HCT116 (cell line): ENCODE measurements at regions not wholly inside any gene's neighbourhood (a gene's known extent, or its start where the extent isn't known, plus 50 kb on each side); places are given as distances from the start of the nearest gene placed in this dataset.

Source experiments
- ATAC-seq: fragments of 200-7000 bp; cut with Tn5 transposase; 2 replicates; pipeline ENCODE4 v1.9.1; 2020; ENCODE audit warnings: mild to moderate bottlenecking, moderate library complexity
- BruUV-seq: library from RNA; stranded (reverse); fragments of 400-500 nt; replicated peaks from 2 replicates; lab custom pipeline; 2021; lab: Mats Ljungman, UMichigan
- CTCF ChIA-PET: fragments of 300-600 bp; sonication (Branson Sonifier 250); formaldehyde crosslinking; loops from one replicate; lab custom pipeline; 2021; ENCODE audit warnings: antibody characterized with exemption; lab: Charles Lee
- POLR2A ChIA-PET: fragments of 300-600, 350-600 bp; sonication (Branson Sonifier 250); formaldehyde crosslinking; loops from one replicate; lab custom pipeline; 2021; ENCODE audit warnings: antibody characterized with exemption; lab: Charles Lee
- RAD21 ChIA-PET, 2 experiments: fragments of 300-600 bp; sonication (Branson Sonifier 250); formaldehyde crosslinking; loops; one replicate each; lab custom pipeline; 2023; ENCODE audit warnings: low total read pairs in 2 of 2; ENCODE audit not compliant: uncharacterized antibody in 2 of 2, unreplicated experiment in 2 of 2, low non-redundant PET in 1 of 2; lab: Charles Lee
- DNase-seq: peaks from one replicate; pipeline ENCODE4 v3.0.0-alpha.2; 2010; ENCODE audit warnings: low read depth, low spot score
- H2AFZ ChIP-seq: fragments of 200-600 bp; shearing (Covaris generic), sonication (generic); 2 replicates; pipeline ENCODE4 v1.6.1; 2017; ENCODE audit warnings: low read depth, mixed run types, mixed read lengths, antibody characterized with exemption, low read length; ENCODE audit not compliant: poor library complexity, severe bottlenecking
- H3K27ac ChIP-seq: 2 replicates; pipeline ENCODE4 v1.5.1; 2012; ENCODE audit warnings: low read depth, low read length
- H3K27me3 ChIP-seq: fragments of 200-600 bp; sonication (generic); 2 replicates; pipeline ENCODE4 v1.6.1; 2016; ENCODE audit warnings: mixed run types, low read length, mixed read lengths; ENCODE audit not compliant: insufficient read depth
- H3K36me3 ChIP-seq, 2 experiments: fragments of 200-500 bp in 1 of 2; fragments of 200-600 bp in 1 of 2; sonication (Bioruptor generic) in 1 of 2; sonication (generic) in 1 of 2; 2 replicates each; pipeline versions ENCODE4 v1.5.1 to v1.6.1; 2014 to 2016; ENCODE audit warnings: low read length in 2 of 2, inconsistent platforms in 1 of 2, mixed read lengths in 1 of 2, mixed run types in 1 of 2; ENCODE audit not compliant: insufficient read depth in 2 of 2, control insufficient read depth in 1 of 2
- H3K4me1 ChIP-seq, 2 experiments: fragments of 200-600 bp in 1 of 2; sonication (generic) in 1 of 2; 2 replicates each; pipeline versions ENCODE4 v1.5.1 to v1.6.1; 2012 to 2017; ENCODE audit warnings: low read length in 2 of 2, inconsistent platforms in 1 of 2, mild to moderate bottlenecking in 1 of 2, mixed read lengths in 1 of 2, mixed run types in 1 of 2, moderate library complexity in 1 of 2; ENCODE audit not compliant: insufficient read depth in 2 of 2, control insufficient read depth in 1 of 2
- H3K4me2 ChIP-seq: fragments of 200-600 bp; sonication (generic); 2 replicates; pipeline ENCODE4 v1.6.1; 2017; ENCODE audit warnings: mixed run types, low read length, mixed read lengths
- H3K4me3 ChIP-seq, 2 experiments: fragments of 200-600 bp in 1 of 2; sonication (generic) in 1 of 2; replicated peaks in 1 of 2; 2 replicates each; pipeline ENCODE4 v1.5.1; 2011 to 2016; ENCODE audit warnings: low read length in 2 of 2, control low read depth in 1 of 2, low read depth in 1 of 2, mild to moderate bottlenecking in 1 of 2, mixed read lengths in 1 of 2, mixed run types in 1 of 2
- H3K79me2 ChIP-seq: fragments of 200-600 bp; sonication (generic); 2 replicates; pipeline ENCODE4 v1.6.1; 2017; ENCODE audit warnings: mild to moderate bottlenecking, mixed run types, low read length, moderate library complexity, mixed read lengths; ENCODE audit not compliant: insufficient read depth
- H3K9ac ChIP-seq: fragments of 200-600 bp; sonication (generic); 2 replicates; pipeline ENCODE4 v1.6.1; 2016; ENCODE audit warnings: low read length, mixed read lengths
- H3K9me2 ChIP-seq: fragments of 200-600 bp; sonication (generic), shearing (Covaris generic); 2 replicates; pipeline ENCODE4 v1.6.1; 2017; ENCODE audit warnings: mixed run types, mild to moderate bottlenecking, moderate library complexity; ENCODE audit not compliant: insufficient read depth
- H3K9me3 ChIP-seq, 2 experiments: fragments of 200-500 bp in 1 of 2; fragments of 200-600 bp in 1 of 2; sonication (Bioruptor generic) in 1 of 2; sonication (generic) in 1 of 2; 2 replicates each; pipeline ENCODE4 v1.6.1; 2014 to 2017; ENCODE audit warnings: low read length in 2 of 2, mixed read lengths in 2 of 2, inconsistent platforms in 1 of 2, low read depth in 1 of 2, mild to moderate bottlenecking in 1 of 2, mixed run types in 1 of 2, moderate library complexity in 1 of 2; ENCODE audit not compliant: control insufficient read depth in 1 of 2, insufficient read depth in 1 of 2
- H4K20me1 ChIP-seq: fragments of 200-600 bp; sonication (generic), shearing (Covaris generic); 2 replicates; pipeline ENCODE4 v1.6.1; 2017; ENCODE audit warnings: mixed run types, mild to moderate bottlenecking, moderate library complexity; ENCODE audit not compliant: insufficient read depth
- FOSL1 ChIP-seq: IDR thresholded peaks from 2 replicates; pipeline ENCODE4 v1.6.1; 2012; ENCODE audit warnings: low read depth
- SP1 ChIP-seq: IDR thresholded peaks from 2 replicates; pipeline ENCODE4 v1.6.1; 2012; ENCODE audit warnings: low read depth
- SRF ChIP-seq: IDR thresholded peaks from 2 replicates; pipeline ENCODE4 v1.6.1; 2012; ENCODE audit warnings: low read depth
- TCF7L2 ChIP-seq: IDR thresholded peaks from 2 replicates; pipeline ENCODE4 v1.7.0; 2011; ENCODE audit warnings: borderline replicate concordance, inconsistent platforms; ENCODE audit not compliant: insufficient read depth, insufficient read length; ENCODE audit errors: extremely low read depth
- ZFX ChIP-seq: fragments of 450-650 bp; IDR thresholded peaks from 2 replicates; pipeline ENCODE4 v1.6.1; 2017
- intact Hi-C: fragments of 100-400 bp; cut with micrococcal nuclease; formaldehyde crosslinking; loops from 2 replicates; pipeline ENCODE4 v1.10.0; 2022
- TF ChIP-seq, protein P1 (sequence below): IDR thresholded peaks from 2 replicates; pipeline ENCODE4 v1.6.1; 2012
- TF ChIP-seq, protein P2 (sequence below): IDR thresholded peaks from 2 replicates; pipeline ENCODE4 v1.6.1; 2012; ENCODE audit warnings: low read depth
- TF ChIP-seq, protein P3 (sequence below): IDR thresholded peaks from 2 replicates; pipeline ENCODE4 v1.6.1; 2011; ENCODE audit warnings: mild to moderate bottlenecking, low read length, moderate library complexity; ENCODE audit not compliant: insufficient replicate concordance; ENCODE audit errors: extremely low read depth

DNA sequence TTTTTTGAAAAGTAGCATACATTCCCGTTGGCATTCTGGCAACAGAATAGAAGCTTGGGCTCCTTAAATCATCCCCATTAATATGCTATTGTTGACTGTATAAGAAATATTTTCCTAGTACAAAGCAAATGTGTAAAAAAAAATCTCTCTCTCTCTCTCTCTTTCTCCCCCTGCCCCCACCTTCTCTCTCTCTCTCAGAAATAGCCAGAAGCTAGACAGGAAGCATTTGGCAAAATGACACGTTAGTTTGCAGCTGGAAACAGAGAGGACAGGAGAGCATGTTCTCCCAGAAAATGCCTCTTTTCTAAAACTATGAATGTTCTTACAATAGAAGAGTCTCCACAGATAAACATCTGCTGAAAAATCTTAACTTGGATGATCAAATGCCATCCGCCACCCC is 59.6 kb upstream of the AKR1E2 start:
- H3K27ac ChIP-seq, result no peak overlapping the region
- peaks cover 11 to 58% of the 10 kb centered on the region in 2 experiments for H3K4me1 ChIP-seq
- H3K9me2 ChIP-seq, result no peaks in the 10 kb centered on the region
- BruUV-seq, result no TSS peak
- CTCF ChIA-PET, result interaction anchor here (0.7 to 2.1 kb wide), 8 partner anchors 15 to 1573 kb away, joined by 3 to 15 read pairs (median 4); no protein-coding TSS in a partner anchor
- RAD21 ChIA-PET, result interaction anchor here (0.7 to 1.0 kb wide), 2 partner anchors 575 to 1569 kb away, joined by 3 to 4 read pairs; no protein-coding TSS in a partner anchor
- no peak overlapping the region for H3K9ac ChIP-seq
- ATAC-seq (no peak), DNase-seq (no peak)
- TF ChIP-seq, protein P1, sequence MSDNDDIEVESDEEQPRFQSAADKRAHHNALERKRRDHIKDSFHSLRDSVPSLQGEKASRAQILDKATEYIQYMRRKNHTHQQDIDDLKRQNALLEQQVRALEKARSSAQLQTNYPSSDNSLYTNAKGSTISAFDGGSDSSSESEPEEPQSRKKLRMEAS, result 0 out of 2 replicates have a peak, but pooled peaks have one; percentile 25
- TF ChIP-seq ZFX, result no peak
- no peak overlapping the region for H3K4me2 ChIP-seq
- H3K9me3 ChIP-seq, result no peaks in the 10 kb centered on the region
- H4K20me1 ChIP-seq, result no peaks in the 10 kb centered on the region
- POLR2A ChIA-PET, result interaction anchor here (0.9 to 1.1 kb wide), 2 partner anchors 103 to 981 kb away, joined by 3 read pairs; partner anchors contain the start of gene KLF6
- no peaks in the 10 kb centered on the region for H3K36me3 ChIP-seq
- intact Hi-C loops, result loop anchor here (2.0 to 5.0 kb wide), 3 partner anchors 94 to 254 kb away; no protein-coding TSS in a partner anchor
- H2AFZ ChIP-seq, result peak overlapping the region; percentile 71
- H3K4me3 ChIP-seq, result no peak overlapping the region
- H3K79me2 ChIP-seq, result no peaks in the 10 kb centered on the region
- H3K27me3 ChIP-seq, result no peaks in the 10 kb centered on the region

- 0 out of 2 replicates have a peak overlapping the region, but pooled peaks have one; percentile 15 for H3K4me2 ChIP-seq
- H3K27me3 ChIP-seq, result no peaks in the 10 kb centered on the region
- no peak for ATAC-seq
- BruUV-seq, result no TSS peak
- H3K79me2 ChIP-seq, result no peaks in the 10 kb centered on the region
- no peaks in the 10 kb centered on the region for H3K9me2 ChIP-seq
- H2AFZ ChIP-seq, result no peak overlapping the region
- TF ChIP-seq, protein P2, sequence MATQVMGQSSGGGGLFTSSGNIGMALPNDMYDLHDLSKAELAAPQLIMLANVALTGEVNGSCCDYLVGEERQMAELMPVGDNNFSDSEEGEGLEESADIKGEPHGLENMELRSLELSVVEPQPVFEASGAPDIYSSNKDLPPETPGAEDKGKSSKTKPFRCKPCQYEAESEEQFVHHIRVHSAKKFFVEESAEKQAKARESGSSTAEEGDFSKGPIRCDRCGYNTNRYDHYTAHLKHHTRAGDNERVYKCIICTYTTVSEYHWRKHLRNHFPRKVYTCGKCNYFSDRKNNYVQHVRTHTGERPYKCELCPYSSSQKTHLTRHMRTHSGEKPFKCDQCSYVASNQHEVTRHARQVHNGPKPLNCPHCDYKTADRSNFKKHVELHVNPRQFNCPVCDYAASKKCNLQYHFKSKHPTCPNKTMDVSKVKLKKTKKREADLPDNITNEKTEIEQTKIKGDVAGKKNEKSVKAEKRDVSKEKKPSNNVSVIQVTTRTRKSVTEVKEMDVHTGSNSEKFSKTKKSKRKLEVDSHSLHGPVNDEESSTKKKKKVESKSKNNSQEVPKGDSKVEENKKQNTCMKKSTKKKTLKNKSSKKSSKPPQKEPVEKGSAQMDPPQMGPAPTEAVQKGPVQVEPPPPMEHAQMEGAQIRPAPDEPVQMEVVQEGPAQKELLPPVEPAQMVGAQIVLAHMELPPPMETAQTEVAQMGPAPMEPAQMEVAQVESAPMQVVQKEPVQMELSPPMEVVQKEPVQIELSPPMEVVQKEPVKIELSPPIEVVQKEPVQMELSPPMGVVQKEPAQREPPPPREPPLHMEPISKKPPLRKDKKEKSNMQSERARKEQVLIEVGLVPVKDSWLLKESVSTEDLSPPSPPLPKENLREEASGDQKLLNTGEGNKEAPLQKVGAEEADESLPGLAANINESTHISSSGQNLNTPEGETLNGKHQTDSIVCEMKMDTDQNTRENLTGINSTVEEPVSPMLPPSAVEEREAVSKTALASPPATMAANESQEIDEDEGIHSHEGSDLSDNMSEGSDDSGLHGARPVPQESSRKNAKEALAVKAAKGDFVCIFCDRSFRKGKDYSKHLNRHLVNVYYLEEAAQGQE, result no peak
- peak; percentile 26 for TF ChIP-seq TCF7L2
- no peak for TF ChIP-seq SRF
- TF ChIP-seq SP1, result peak; percentile 43; the same call in 1 of the 2 replicates
- TF ChIP-seq FOSL1, result 0 out of 2 replicates have a peak, but pooled peaks have one; percentile 19
- TF ChIP-seq, protein P3, sequence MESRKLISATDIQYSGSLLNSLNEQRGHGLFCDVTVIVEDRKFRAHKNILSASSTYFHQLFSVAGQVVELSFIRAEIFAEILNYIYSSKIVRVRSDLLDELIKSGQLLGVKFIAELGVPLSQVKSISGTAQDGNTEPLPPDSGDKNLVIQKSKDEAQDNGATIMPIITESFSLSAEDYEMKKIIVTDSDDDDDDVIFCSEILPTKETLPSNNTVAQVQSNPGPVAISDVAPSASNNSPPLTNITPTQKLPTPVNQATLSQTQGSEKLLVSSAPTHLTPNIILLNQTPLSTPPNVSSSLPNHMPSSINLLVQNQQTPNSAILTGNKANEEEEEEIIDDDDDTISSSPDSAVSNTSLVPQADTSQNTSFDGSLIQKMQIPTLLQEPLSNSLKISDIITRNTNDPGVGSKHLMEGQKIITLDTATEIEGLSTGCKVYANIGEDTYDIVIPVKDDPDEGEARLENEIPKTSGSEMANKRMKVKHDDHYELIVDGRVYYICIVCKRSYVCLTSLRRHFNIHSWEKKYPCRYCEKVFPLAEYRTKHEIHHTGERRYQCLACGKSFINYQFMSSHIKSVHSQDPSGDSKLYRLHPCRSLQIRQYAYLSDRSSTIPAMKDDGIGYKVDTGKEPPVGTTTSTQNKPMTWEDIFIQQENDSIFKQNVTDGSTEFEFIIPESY, result no peak
- no peak overlapping the region for H3K27ac ChIP-seq
- no peak overlapping the region for H3K4me3 ChIP-seq
- H3K9me3 ChIP-seq, result no peaks in the 10 kb centered on the region
- intact Hi-C loops, result loop anchor here (5.0 kb wide), 2 partner anchors 93 to 108 kb away; no protein-coding TSS in a partner anchor
- H3K36me3 ChIP-seq, result no peaks in the 10 kb centered on the region
- no peak for DNase-seq
- POLR2A ChIA-PET, result no interaction called here
- CTCF ChIA-PET, result interaction anchor here (1.8 to 1.9 kb wide), 2 partner anchors 252 to 373 kb away, joined by 7 to 11 read pairs; no protein-coding TSS in a partner anchor
- no peaks in the 10 kb centered on the region for H4K20me1 ChIP-seq
- peaks cover 2 to 48% of the 10 kb centered on the region in 2 experiments; a peak in 3 of 4 replicates for H3K4me1 ChIP-seq
- RAD21 ChIA-PET, result interaction anchor here in 1 of 2 experiments (1.0 kb wide), 1 partner anchor 1568 kb away, joined by 4 read pairs; no protein-coding TSS in a partner anchor
- no peak overlapping the region for H3K9ac ChIP-seq
These were observed 60.6 kb upstream of the AKR1E2 start for GRCh38 chr10:4765428-4765827.
